GM13977 (cell line): ENCODE measurements at regions not wholly inside any gene's neighbourhood (a gene's known extent, or its start where the extent isn't known, plus 50 kb on each side); places are given as distances from the start of the nearest gene placed in this dataset.

ENCODE experiments used
- DNase-seq: peaks from one replicate; pipeline ENCODE4 v3.0.0; 2012; ENCODE audit warnings: low spot score
- in situ Hi-C: fragments of 300-500 bp; cut with MboI; formaldehyde crosslinking; loops from one replicate; pipeline ENCODE4 v1.12.0; 2022; ENCODE audit warnings: low sequenced_read_pairs, low pct_unique_long_range_greater_than_20kb, mixed read lengths, inconsistent platforms; ENCODE audit not compliant: unreplicated experiment
- TF ChIP-seq, protein P1 (sequence below): IDR thresholded peaks from 2 replicates; pipeline ENCODE4 v1.5.1; 2012; ENCODE audit warnings: mild to moderate bottlenecking, control low read depth; ENCODE audit not compliant: insufficient read depth; ENCODE audit errors: extremely low read depth, missing control alignments

DNA sequence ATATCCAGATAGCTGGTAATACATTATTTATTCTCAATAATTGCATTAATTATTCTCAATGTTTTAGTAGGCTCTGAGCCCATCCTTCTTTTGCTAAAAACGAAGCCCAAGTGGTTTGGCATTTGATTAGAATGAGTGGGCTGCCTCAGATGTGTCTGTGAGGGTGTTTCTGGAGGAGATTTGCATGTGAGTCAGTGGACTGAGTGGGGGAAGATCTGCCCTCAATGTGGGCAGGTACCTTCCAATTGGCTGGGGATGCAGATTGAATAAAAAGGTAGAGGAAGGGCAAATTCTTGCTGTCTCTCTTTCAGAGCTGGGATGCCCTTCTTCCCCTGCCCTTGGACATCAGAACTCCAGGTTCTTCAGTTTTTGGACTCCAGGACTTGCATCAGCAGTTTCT lies 290.6 kb upstream of the SMIM30 start:
- TF ChIP-seq, protein P1, sequence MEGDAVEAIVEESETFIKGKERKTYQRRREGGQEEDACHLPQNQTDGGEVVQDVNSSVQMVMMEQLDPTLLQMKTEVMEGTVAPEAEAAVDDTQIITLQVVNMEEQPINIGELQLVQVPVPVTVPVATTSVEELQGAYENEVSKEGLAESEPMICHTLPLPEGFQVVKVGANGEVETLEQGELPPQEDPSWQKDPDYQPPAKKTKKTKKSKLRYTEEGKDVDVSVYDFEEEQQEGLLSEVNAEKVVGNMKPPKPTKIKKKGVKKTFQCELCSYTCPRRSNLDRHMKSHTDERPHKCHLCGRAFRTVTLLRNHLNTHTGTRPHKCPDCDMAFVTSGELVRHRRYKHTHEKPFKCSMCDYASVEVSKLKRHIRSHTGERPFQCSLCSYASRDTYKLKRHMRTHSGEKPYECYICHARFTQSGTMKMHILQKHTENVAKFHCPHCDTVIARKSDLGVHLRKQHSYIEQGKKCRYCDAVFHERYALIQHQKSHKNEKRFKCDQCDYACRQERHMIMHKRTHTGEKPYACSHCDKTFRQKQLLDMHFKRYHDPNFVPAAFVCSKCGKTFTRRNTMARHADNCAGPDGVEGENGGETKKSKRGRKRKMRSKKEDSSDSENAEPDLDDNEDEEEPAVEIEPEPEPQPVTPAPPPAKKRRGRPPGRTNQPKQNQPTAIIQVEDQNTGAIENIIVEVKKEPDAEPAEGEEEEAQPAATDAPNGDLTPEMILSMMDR = no peak
- in situ Hi-C loops = loop anchor here (25.0 kb wide), 1 partner anchor 847 kb away; no protein-coding TSS in a partner anchor
- DNase-seq = no peak

DNA sequence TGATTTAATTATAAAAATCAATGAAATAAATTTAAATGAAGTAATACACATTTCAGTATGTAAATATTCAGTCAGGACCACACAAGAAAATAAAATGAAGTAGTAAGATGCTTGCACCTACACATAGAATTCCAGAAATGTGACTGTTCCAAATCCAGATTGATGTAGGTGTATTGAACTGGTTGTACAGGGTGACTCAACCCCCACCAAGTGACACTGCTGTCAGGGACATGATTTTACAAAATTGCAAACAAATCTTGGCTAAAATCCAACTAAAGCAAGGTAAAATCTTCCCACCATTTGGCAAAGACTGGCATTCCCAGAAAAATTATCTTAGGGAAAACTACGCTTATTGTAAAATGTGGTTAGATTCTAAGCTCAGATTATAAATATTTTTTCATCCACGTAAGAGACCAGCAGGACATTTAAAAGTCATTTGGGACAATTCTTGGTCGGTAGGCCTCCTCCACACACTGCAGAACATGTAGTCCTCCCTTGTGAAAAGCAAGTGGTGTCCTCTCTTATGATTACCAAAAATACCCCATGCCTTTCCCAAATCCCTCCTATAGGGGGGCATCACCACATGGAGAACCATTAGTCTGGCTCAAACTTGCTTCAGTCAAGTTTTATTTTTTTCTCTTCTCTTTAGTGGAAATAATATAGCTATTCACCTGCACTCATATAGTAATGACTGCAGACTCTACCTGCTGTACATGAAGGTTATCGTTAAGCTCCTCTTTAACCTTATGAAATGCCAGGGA lies 287.1 kb upstream of the SMIM30 start:
- no peak for DNase-seq
- TF ChIP-seq, protein P1 = no peak
- in situ Hi-C loops = loop anchor here (25.0 kb wide), 1 partner anchor 843 kb away; no protein-coding TSS in a partner anchor

DNA sequence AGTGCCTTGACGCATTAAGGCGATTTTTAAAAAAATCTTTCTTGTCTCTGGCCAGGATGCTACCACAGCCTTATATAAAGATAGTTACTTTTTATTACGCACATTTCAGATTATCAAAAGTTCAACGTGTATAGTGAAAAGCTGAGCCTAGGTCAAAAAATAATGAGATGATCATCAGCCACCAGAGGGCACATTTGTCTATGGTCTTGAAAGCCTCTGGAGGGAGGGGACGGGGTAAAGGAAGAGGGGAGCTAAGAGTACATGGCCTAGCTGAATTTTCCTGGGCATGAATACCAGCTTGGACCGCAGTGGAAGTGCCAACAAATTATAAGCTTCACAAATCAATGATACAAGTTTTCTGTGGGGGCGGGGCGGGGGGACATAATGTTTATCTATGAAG lies 285.9 kb upstream of the SMIM30 start:
- DNase-seq = no peak
- TF ChIP-seq, protein P1 = peak; percentile 35
- in situ Hi-C loops = loop anchor here (25.0 kb wide), 1 partner anchor 842 kb away; no protein-coding TSS in a partner anchor

DNA sequence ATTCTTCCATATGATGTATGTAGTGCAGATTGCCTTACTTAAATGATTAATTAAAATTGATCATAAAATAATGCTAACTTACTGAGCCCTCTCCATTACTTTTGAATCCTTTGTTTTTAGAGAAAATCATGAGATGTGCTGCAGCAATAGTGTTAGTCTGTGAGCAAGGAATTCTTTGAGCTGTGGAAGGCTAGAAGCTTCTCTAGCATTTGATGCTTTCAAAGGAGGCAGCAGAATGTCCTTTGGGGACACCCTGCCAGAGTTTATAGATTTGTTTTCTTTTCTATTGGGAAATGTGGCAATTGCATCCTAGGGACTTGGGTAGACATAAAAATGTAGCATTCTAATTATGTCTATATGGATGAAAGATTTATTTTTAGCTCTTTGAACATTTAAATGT lies 284.1 kb upstream of the SMIM30 start:
- in situ Hi-C loops = loop anchor here (25.0 kb wide), 1 partner anchor 840 kb away; no protein-coding TSS in a partner anchor

DNA sequence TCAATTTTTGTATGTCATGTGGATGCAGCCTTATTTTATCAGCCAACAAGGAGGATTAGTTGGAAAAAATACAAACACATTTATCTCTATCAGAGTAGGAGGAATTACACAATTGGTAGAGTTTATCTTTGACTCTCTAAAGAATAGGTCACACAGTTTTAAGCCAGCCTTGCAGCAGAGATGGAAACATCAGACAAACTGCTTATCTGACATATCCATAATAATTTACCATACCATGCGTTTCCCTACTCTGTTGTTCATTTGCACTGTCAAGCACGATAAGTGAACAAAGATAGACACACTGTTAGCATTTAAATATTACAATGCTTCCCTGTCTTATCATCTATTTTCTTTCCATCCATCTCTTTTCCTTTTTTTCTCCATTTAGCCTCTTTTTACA lies 283.7 kb upstream of the SMIM30 start:
- in situ Hi-C loops = loop anchor here (25.0 kb wide), 1 partner anchor 840 kb away; no protein-coding TSS in a partner anchor
- DNase-seq = no peak

More for the DNA sequence above, 284.1 kb upstream of the SMIM30 start:
- DNase-seq = no peak
- TF ChIP-seq, protein P1 = no peak

DNA sequence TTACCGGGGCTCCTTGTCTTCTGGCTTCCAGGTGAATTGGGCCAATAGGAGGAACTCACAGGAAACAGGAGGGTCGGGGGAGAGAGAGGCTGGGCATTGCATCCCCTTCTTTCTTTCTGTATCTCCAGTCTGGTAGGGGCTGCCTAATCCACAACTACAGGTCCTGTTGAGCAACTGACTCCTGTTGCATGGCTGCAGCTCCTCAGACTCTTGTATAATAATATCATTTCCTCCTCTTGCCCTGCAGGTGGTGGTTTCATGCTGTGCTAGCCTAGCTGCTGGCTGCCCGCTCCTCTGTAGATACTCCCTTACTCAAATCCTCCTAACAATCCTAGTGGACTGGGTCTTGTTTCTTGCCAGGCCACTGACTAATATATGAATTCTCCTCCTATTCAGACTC lies 276.5 kb upstream of the SMIM30 start:
- TF ChIP-seq, protein P1 = no peak
- DNase-seq = no peak
- in situ Hi-C loops = no loop called here

More for the DNA sequence above, 283.7 kb upstream of the SMIM30 start:
- TF ChIP-seq, protein P1 = no peak
